GM19455 (cell line): ENCODE measurements at regions not wholly inside any gene's neighbourhood (a gene's known extent, or its start where the extent isn't known, plus 50 kb on each side); places are given as distances from the start of the nearest gene placed in this dataset.
"Not testable (repeated sequence)": the region's sequence is repeated elsewhere in the genome, so short reads cannot be mapped to it uniquely, and the experiment has no call there.

Experiments used
- ATAC-seq: cut with Tn5 transposase; IDR thresholded peaks from one replicate; pipeline ENCODE4 v1.9.1; 2021; ENCODE audit not compliant: unreplicated experiment

- ATAC-seq: no peak
Measured at GRCh38 chr11:38594895-38595294, 1996.9 kb upstream of the RAG2 start.

- no peak for ATAC-seq
Measured at GRCh38 chr11:38593649-38594048, 1995.6 kb upstream of the RAG2 start.

GRCh38 chr11:38582756-38583155 lies 1984.7 kb upstream of the RAG2 start:
- no peak for ATAC-seq

GRCh38 chr11:38582151-38582550 lies 1984.1 kb upstream of the RAG2 start:
- ATAC-seq: no peak

GRCh38 chr11:38577769-38578168 lies 1979.7 kb upstream of the RAG2 start:
- no peak for ATAC-seq

GRCh38 chr11:38562562-38562961 lies 1964.5 kb upstream of the RAG2 start:
- ATAC-seq: no peak

- no peak for ATAC-seq
Measured at GRCh38 chr11:38553148-38553547, 1955.1 kb upstream of the RAG2 start.

- ATAC-seq: no peak
Measured at GRCh38 chr11:38547462-38547861, 1949.4 kb upstream of the RAG2 start.

GRCh38 chr11:38543986-38544385 lies 1946.0 kb upstream of the RAG2 start:
- no peak for ATAC-seq

- no peak for ATAC-seq
Measured at GRCh38 chr11:38543311-38543710, 1945.3 kb upstream of the RAG2 start.

- no peak for ATAC-seq
Measured at GRCh38 chr11:38538866-38539680, 1941.0 kb upstream of the RAG2 start.

- ATAC-seq: no peak
Measured at GRCh38 chr11:38530226-38530625, 1932.2 kb upstream of the RAG2 start.

GRCh38 chr11:38524945-38525344 lies 1926.9 kb upstream of the RAG2 start:
- no peak for ATAC-seq

GRCh38 chr11:38517991-38518390 lies 1920.0 kb upstream of the RAG2 start:
- ATAC-seq: no peak

GRCh38 chr11:38512830-38513229 lies 1914.8 kb upstream of the RAG2 start:
- ATAC-seq: not testable (repeated sequence)

GRCh38 chr11:38510041-38510440 lies 1912.0 kb upstream of the RAG2 start:
- ATAC-seq: no peak

GRCh38 chr11:38503876-38504275 lies 1905.8 kb upstream of the RAG2 start:
- no peak for ATAC-seq

- ATAC-seq: no peak
Measured at GRCh38 chr11:38498721-38499120, 1900.7 kb upstream of the RAG2 start.

GRCh38 chr11:38491986-38492385 lies 1894.0 kb upstream of the RAG2 start:
- ATAC-seq: no peak

GRCh38 chr11:38481391-38481790 lies 1883.4 kb upstream of the RAG2 start:
- no peak for ATAC-seq

- no peak for ATAC-seq
Measured at GRCh38 chr11:38476808-38477575, 1879.0 kb upstream of the RAG2 start.

- no peak for ATAC-seq
Measured at GRCh38 chr11:38461751-38462150, 1863.7 kb upstream of the RAG2 start.
